Hematopoietic multipotent progenitor cell treated with erythropoietin and hydrocortisone succinate and interleukin-3 and kit ligand, for 15 days (in vitro differentiated cells): ENCODE measurements at regions not wholly inside any gene's neighbourhood (a gene's known extent, or its start where the extent isn't known, plus 50 kb on each side); places are given as distances from the start of the nearest gene placed in this dataset.
A peak's percentile ranks its signal among the peaks of the same experiment; 100 is the strongest.
"Not testable (repeated sequence)": the region's sequence is repeated elsewhere in the genome, so short reads cannot be mapped to it uniquely, and the experiment has no call there.

Experiments
- DNase-seq: peaks from one replicate; pipeline ENCODE4 v3.0.0-alpha.2; 2015; ENCODE audit warnings: low spot score

DNA sequence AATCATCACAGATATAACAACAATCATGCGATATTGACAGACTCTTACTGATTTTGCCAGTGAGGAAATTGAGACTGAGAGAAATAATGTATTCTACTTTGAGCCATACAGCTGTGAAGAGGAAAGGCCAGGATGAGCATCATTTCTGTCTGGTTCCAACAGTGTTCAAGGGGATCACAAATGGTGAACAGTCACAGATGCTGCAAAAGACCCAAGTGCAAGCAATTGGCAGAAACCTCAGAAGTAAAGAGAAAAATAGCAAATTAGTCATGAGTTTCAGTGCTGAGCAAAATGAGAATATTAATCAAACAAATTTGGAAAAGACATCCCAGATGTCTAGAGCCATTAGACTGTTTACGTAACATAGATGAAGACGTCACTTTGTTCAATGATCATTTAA, 114.1 kb downstream of the RAB38 start:
- DNase-seq, result no peak

DNA sequence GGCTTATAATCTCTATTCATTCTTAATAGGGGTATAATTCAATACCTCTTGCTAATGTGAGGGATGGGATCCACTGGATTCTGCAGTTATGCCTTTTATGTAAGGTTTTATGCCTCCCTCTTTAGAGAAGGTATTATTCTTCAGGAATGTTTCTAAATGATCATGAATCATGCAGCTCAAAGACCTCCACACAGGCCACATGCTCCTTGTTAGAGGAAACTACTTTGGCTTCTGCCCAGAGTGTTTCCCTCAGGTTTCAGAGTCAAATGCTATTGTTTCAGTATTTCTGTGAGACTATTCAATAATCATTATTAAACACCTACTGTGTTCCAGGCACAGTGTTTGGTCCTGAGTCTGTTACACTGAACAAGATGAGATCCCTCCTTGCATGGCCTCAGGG, 115.9 kb downstream of the RAB38 start:
- no peak for DNase-seq

DNA sequence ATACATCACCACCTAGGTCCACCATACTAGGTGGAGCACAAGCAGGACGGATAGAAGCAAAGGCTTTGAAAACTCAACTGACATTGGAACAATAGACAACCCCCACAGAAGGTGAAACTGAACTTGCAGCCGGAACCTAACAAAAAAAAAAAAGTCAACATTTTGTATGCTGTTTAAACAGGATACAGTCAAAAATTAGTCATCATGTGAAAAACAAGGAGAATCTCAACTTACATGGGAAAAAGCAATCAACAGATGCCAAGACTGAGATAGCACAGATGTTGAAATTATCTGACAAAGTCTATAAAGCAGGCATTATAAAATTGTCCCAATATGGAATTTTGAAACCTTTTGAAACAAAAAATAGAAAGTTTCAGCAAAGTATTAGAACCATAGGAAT, 123.8 kb downstream of the RAB38 start:
- DNase-seq, result no peak

DNA sequence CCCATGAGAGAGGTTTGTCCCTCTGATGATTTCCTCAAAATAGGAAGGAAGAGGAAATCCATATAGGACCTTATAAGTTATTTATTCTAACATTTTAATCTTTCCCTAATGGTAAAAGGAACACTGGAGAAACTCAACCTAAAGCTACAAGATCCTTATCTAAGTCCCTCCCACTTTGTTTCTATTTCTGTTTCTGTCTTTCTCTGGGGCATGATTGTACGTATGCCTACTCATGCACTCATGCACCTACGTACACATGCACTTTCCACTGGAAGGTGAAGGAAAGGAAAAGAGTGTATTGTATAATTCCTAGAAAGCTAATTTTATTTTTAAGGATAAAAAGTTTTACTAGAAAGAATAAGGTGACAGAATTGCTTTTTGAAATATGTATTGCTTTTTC, 125.0 kb downstream of the RAB38 start:
- DNase-seq, result no peak

DNA sequence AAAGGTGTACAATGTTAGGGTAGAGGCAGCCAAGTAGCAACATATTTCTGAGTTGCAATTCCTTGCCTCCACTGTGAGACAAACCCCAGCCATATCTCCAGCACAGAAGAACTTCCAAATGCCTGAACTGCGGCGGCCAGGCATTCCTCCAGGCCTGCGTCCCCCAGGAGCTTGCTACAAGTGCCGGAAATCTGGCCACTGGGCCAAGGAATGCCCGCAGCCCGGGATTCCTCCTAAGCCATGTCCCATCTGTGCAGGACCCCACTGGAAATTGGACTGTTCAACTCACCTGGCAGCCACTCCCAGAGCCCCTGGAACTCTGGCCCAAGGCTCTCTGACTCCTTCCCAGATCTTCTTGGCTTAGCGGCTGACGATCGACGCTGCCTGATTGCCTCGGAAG, 130.0 kb downstream of the RAB38 start:
- DNase-seq, result not testable (repeated sequence)

DNA sequence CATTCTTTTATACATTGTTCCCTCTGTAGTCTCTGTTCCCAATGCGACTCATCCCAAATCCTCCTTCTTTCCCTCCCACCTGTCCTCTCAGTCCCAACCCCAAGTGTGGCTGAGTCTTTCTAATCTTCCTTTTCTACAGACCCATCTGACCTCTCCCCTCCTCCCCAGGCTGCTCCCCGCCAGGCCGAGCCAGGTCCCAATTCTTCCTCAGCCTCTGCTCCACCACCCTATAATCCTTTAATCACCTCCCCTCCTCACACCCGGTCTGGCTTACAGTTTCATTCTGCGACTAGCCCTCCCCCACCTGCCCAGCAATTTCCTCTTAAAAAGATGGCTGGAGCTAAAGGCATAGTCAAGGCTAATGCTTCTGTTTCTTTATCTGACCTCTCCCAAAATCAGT, 130.6 kb downstream of the RAB38 start:
- not testable (repeated sequence) for DNase-seq

DNA sequence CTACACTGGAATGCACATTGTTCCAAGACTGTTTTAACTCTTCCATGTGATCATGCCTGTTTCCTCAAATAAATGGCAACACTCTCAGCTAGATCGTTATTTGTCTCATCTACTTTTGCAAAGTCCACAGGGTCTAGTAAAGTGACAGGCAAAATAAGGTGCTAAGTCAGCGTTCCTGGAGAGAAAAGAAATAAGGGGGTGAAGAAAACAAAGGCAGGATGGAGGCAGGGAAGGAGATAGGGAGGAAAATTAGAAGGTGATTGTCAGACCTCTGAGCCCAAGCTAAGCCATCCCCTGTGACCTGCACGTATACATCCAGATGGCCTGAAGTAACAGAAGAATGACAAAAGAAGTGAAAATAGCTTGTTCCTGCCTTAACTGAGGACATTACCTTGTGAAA, 132.1 kb downstream of the RAB38 start:
- DNase-seq, result no peak

DNA sequence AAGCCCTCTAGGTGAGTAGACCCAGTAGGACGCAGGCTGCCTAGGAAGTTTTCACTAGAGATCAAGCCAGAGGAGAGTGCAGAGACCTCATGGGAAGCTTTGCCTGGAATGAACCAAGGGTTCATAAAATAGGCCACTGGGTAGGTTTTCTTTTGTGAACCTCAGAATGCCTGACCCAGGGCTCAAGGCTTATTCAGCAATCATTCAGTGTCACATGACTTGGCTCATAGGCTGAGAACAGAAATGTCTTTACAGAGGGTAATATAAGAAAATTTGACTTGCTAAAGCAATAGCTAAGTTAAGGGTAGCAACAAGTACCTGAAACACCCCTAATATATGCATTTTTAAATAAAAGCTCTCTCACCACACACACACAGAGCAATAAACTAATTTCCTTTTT, 132.6 kb downstream of the RAB38 start:
- no peak for DNase-seq

DNA sequence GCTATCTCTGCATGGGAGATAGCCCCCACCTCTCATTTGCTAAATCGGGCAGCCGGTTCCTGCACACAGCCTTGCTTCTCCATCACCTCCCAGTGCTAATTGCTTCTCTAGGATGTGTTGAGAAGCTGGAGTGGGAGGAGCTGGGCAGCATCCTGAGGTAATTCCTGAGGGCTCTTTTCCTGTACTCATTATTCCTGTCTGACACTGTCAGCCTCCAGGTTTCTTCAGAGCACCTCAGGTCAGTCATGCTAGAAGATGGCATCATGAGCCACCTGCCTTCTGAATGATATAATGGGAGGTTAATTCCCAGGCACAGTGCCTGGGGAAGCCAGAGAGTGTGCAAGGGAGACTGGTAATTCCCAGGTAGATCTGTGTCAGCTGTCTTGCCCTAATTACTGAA, 133.0 kb downstream of the RAB38 start:
- no peak for DNase-seq

DNA sequence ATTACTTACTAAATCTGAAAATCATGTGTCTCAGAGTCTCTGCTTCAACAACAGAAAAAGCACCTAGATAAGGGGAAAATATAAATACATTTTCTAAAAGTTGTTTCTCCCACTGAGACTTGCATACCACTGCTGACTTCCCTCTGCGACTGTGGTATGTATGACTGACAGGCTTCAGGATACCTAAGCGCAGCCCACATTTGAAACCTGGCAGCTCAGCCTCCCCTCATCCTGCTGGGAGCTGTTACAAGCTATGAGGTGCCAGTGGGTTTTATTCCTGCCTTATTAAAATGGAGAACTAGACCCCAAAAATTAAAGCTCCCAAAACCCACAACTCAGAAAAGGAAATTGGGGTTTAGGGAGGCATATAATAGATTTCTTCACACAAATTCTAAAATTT, 133.6 kb downstream of the RAB38 start:
- no peak for DNase-seq

DNA sequence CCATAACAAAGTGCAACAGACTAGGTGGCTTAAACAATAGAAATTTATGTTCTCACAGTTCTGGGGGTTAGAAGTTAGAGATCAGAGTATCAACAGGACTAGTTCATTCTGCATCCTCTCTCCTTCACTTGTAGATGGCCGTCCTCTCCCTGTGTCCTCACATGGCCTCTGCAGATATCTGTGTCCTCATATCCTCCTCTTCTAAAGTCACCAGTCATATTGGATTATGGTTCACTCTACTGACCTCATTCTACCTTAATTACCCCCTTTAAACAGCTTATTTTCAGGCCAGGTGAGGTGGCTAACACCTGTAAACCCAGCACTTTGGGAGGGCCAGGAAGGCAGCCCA, 135.1 kb downstream of the RAB38 start:
- no peak for DNase-seq

DNA sequence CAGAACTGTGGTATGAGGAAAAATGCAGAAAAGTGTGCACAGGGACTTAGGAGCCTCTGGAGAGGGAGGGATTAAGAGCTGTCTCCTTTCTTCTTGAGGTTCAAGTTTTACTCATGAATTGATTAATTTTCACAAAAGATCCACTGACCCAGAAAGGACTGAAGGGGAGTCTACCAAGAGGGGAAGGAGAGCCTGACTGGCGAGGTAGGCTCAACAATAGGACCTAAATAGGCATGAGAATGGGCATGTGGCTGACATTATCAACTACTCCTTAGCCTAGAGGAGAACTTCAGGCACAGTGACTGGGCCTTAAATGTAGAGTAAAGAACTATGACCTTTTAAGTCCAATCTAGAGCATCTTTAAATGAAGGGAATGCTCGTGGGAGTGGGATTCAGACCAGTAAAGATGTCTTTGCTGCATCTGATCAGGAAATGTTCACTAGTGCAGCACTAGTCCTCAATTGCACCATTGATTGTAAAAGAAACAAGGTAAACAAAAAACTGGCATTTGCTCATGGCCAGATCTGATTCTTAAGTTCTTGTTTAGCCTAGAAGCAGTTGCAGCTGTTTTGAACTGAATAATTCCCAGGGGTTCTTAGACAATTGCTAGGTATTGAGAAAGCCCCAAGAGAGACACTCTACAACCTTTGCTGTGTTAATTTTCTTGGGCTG, 135.6 kb downstream of the RAB38 start:
- DNase-seq, result no peak

DNA sequence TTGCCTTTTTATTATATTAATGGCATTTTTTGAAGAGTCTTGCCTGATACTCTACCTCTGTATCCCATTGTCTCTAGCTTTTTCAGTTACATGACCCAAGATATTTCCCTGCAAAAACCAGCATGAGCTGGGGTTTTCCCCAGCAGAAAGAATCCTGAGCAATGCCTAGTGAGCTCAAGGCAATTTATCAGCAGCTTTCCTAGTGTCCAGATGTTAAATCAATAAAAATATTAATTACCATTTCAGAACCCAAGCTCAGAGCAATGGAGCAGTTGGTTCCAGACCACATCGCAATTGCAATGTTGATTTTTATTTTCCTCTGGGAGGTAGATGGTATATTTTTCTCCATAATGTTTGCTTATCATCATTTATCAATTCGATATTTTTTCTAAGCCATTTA, 137.2 kb downstream of the RAB38 start:
- DNase-seq, result no peak

DNA sequence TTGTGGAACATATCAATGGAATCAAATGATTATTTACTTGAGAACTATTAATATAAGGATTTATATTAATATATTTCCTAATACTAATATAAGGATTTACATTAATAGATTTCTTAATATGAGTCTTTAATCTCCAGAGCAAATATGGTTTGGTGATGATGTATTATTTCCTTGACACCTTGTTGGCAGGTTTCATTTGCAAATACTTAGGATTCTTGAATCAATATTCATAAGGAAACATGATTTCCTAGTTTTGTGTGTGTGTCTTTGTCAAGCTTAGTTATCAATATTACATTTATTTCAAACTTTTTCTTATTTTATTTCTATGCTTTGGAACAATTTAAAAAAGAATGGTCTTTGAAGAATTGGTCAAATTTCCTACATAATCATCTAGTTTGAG, 138.5 kb downstream of the RAB38 start:
- no peak for DNase-seq

DNA sequence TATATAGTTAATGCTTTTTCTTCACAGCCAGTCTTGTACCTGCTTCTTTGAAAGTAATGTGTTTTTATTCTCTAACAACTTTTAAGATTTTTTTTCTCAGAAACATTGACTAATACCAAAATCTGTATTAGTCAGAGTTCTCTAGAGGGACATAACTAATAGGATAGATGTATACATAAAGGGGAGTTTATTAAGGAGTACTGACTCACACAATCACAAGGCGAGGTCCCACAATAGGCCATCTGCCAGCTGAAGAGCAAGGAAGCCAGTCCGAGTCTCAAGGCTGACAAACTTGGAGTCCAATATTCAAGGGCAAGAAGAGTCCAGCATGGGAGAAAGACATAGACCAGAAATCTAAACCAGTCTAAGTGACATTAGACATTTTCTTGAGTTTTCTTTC, 140.0 kb downstream of the RAB38 start:
- no peak for DNase-seq

DNA sequence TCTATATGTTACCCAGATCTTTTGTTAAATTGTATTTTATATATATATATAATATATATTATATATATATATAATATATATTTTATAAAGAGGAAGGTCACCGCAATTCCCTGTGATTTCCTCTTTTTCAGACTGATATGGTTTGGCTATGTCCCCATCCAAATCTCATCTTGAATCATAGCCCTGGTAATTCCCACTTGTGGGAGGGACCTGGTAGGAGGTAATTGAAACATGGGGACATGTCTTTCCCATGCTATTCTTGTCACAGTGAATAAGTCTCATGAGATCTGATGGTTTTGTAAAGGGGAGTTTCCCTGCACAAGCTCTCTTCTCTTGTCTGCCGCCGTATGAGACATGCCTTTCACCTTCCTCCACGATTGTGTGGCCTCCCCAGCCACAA, 157.6 kb downstream of the RAB38 start:
- no peak for DNase-seq

DNA sequence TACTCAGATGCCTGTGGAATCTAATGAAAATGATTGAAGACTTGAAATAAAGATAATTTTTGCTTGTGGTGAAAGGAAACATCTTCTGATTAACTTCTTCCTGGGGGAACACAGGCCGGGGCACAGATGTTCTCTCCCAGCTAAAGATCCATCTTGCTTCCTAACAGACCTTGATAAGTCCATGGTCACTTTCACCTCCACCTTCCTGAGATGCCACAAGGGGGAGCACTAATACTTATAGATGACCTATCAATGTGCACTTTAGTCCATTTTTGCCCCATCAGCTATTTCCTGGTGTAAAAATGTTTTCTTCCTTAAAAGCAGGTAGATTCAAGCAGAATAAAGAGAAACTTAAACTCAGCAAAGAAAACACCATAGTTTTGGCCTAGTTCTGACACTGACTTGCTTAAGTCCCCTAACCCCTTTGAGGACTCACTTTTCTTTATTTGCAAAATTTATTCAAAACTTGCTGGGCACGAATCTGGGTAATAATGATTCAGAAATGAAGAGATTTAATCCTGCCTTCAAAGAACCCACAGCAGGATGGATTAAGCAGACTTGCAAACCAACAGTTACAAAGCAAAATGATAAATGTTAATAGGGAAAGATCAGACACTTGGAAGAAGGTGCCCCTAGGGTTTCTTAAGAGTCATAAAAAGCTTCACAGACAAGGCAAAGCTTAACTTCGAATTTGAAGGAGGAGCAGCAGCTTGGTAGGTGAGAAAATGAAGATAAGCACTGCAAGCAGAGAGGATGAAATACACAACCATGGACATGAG, 158.7 kb downstream of the RAB38 start:
- peak; percentile 40 for DNase-seq

DNA sequence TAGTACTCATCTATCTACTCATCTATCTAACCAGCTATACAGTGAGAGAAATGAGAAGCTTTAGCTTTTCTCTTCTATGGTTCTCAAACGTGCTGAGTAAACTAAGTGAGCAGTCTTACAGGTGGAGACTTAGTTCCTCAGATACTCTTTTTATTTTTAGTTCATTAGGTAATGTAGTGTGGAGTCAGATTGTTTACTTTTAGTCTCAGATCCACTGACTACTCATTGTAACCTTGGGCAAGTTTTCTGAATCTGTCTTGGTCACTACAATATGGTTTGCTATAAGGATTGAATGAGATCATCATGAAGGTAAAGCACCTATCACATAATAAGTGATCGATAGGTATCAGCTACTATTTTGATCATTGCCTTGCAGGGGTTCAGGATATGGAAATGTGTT, 160.1 kb downstream of the RAB38 start:
- DNase-seq, result no peak

DNA sequence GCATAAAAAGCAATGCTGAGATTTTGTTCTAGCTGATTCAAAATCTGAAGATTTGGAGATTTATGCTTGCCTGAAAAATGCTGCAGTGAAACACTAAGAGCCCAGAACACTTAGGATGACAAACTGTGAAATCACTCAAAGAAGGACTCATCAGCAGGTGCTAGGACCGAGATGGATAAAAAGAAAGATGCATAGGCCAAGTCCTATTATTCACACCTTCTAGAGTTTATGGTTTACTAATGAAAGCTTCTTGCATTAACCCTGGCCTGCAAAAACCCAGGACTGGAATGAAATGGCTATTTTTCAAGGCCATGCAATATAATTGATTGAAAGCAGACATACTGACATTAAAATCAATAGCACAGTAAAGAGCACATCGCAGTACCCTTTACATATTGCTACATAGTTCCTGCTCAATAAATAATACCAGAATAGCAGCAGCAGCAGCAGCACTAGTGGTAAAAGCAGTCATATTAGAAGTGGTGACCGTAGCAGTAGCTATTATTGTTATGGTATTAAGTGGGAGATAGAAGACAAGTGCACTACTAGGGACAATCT, 161.7 kb downstream of the RAB38 start:
- DNase-seq, result no peak

DNA sequence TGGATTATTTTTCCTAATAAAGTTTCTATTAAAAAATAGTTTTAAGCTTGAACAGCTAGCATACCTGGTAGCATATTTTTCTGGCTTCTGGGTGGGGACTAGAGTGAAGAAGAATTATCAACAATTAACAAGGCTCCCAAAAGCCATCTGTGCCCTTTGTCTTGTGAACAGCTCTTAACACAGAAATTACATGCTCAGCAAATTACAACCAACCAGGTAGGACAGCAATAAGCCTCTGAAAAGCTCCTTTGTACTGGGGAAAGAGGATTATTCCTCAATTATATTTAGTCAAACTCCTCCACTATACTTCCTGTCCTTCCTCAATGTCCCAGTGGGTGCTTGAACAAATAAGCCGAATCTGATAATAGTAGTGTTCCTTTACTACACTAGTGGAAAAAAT, 162.8 kb downstream of the RAB38 start:
- no peak for DNase-seq

DNA sequence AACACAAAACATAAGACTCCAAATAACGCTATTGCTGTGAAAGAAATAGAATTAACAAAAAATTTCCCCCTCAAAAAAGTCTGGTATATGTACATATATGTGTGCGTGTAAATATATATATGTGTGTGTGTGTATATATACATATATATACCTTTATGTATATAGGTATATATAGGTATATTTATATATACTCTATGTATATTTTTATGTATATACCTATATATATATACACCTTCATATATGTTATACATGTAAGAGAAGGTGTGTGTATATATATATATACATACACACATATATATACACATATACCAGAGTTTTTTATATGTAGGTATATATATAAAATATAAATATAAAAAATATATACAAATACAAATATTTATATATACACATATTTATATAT, 199.2 kb downstream of the RAB38 start:
- no peak for DNase-seq

DNA sequence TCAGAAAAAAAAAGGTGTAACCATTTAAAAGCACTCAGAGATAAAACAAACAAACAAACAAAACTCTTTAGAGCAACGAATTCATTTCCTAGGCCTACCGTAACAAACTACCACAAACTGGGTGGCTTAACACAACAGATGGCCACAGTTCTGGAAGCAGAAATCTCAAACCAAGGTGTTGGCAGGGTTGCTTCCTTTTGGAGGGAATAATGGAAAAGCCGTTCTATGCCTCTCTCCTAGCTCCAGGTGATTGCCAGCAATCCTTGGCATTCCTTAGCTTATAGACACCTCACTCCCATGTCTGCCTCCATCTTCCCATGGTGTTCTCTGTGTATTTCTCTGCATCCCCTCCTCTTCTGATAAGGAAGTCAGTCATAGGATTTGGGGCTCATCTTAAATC, 200.4 kb downstream of the RAB38 start:
- DNase-seq, result no peak

DNA sequence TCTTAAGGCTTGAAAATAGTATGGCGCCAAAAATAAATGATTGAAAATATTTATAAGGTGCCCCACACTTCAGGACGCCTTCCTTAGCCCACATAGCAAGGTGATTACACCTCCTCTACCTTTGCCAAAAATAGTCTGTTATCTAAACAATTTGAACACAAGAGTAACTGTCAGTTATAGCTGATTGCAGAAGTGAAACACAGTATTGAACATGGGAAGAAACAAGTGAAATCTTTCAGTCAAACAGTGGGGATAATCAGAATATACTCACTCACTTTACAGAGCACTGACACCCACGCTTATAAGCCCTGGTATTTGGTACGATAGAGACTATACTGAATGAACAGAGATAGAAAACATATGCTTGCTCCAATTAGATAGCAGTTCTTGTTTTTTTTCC, 203.1 kb downstream of the RAB38 start:
- no peak for DNase-seq

DNA sequence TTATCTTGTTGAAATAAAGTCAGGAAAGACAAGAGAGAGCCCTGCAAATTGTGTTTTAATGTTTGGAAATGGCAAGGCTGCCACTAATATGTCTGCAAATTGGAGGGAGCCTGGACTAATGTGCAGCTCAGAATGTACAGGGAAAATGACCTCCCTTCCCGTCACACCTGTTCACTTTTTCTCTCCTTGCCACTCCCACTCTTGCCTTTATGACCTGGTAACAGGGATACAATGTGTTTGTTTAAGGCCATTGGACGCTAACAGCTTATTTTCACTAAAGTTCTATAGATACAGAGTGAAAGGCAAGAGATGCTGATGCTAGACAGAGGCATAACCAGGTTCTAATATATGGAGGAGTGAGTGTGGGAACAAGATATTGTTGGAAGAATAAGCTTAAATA, 203.9 kb downstream of the RAB38 start:
- no peak for DNase-seq
